ENCODE measurements at regions not wholly inside any gene's neighbourhood (a gene's known extent, or its start where the extent isn't known, plus 50 kb on each side); places are given as distances from the start of the nearest gene placed in this dataset.

GRCh38 chr16:60907645-60908044 is 1128.6 kb downstream of the CDH8 start:
- TF ChIP-seq CTCF (IDR thresholded peaks at IDR 0.05; ENCODE audit: low read depth, low read length, poor library complexity, severe bottlenecking) (no peak), EZH2phosphoT487 (IDR thresholded peaks at IDR 0.05; ENCODE audit: borderline replicate concordance, low read length) (no peak)

Measured in DOHH2 (cell line).